Caco-2 (cell line): ENCODE measurements at regions not wholly inside any gene's neighbourhood (a gene's known extent, or its start where the extent isn't known, plus 50 kb on each side); places are given as distances from the start of the nearest gene placed in this dataset.

Experiments used
- BruUV-seq: library from RNA; stranded (reverse); fragments of 400-500 nt; replicated peaks from 2 replicates; lab custom pipeline; 2021; lab: Mats Ljungman, UMichigan
- CTCF ChIA-PET: fragments of 300-600 bp; sonication (Branson Sonifier 250); formaldehyde crosslinking; loops from one replicate; lab custom pipeline; 2022; ENCODE audit warnings: antibody characterized with exemption; lab: Charles Lee
- POLR2A ChIA-PET: fragments of 300-600 bp; sonication (Branson Sonifier 250); formaldehyde crosslinking; loops from one replicate; lab custom pipeline; 2022; ENCODE audit warnings: antibody characterized with exemption; lab: Charles Lee
- DNase-seq, 2 experiments: peaks; one replicate each; pipeline versions ENCODE4 v3.0.0 to v3.0.0-alpha.2; 2020 to 2022
- H3K27me3 ChIP-seq: replicated peaks from 2 replicates; pipeline ENCODE4 v1.6.0; 2011; ENCODE audit warnings: low read length; ENCODE audit not compliant: control insufficient read depth, insufficient read depth
- H3K36me3 ChIP-seq: 2 replicates; pipeline ENCODE4 v1.5.1; 2011; ENCODE audit warnings: low read length; ENCODE audit not compliant: control insufficient read depth, insufficient read depth
- H3K4me1 ChIP-seq: fragments of 250-450 bp; sonication (Bioruptor Pico); 2 replicates; pipeline ENCODE4 v1.5.1; 2020; ENCODE audit warnings: mild to moderate bottlenecking
- H3K4me3 ChIP-seq: 2 replicates; pipeline ENCODE4 v1.5.1; 2011; ENCODE audit warnings: low read depth, mild to moderate bottlenecking, control low read depth, low read length
- H3K9me3 ChIP-seq: fragments of 250-450 bp; sonication (Bioruptor Pico); 2 replicates; pipeline ENCODE4 v1.5.1; 2020; ENCODE audit warnings: mild to moderate bottlenecking, moderate library complexity
- H3K27ac Mint-ChIP-seq: one replicate; pipeline ENCODE4 v1.8.0; 2022; ENCODE audit warnings: mixed read lengths; ENCODE audit not compliant: unreplicated experiment
- H3K27me3 Mint-ChIP-seq: one replicate; pipeline ENCODE4 v1.8.0; 2022; ENCODE audit warnings: mixed read lengths; ENCODE audit not compliant: insufficient read depth, unreplicated experiment
- H3K36me3 Mint-ChIP-seq: one replicate; pipeline ENCODE4 v1.8.0; 2022; ENCODE audit warnings: mild to moderate bottlenecking, mixed read lengths; ENCODE audit not compliant: insufficient read depth, unreplicated experiment
- H3K4me1 Mint-ChIP-seq: one replicate; pipeline ENCODE4 v1.8.0; 2022; ENCODE audit warnings: low read depth, mixed read lengths; ENCODE audit not compliant: unreplicated experiment
- H3K4me3 Mint-ChIP-seq: one replicate; pipeline ENCODE4 v1.8.0; 2022; ENCODE audit warnings: mild to moderate bottlenecking, moderate library complexity, mixed read lengths; ENCODE audit not compliant: unreplicated experiment
- H3K9me3 Mint-ChIP-seq: one replicate; pipeline ENCODE4 v1.8.0; 2022; ENCODE audit warnings: mixed read lengths; ENCODE audit not compliant: unreplicated experiment
- CTCF ChIP-seq, 2 experiments: fragments of 200-600 bp in 1 of 2; IDR thresholded peaks; 1 replicate in 1 of 2; 2 replicates in 1 of 2; pipeline versions ENCODE4 v1.5.1 to v1.8.0; 2011 to 2022; ENCODE audit warnings: antibody characterized with exemption in 1 of 2, control low read depth in 1 of 2, inconsistent platforms in 1 of 2, low read depth in 1 of 2, low read length in 1 of 2, mild to moderate bottlenecking in 1 of 2, moderate library complexity in 1 of 2; ENCODE audit not compliant: insufficient read depth in 1 of 2, severe bottlenecking in 1 of 2, unreplicated experiment in 1 of 2
- intact Hi-C: fragments of 100-400 bp; cut with micrococcal nuclease; formaldehyde crosslinking; loops from one replicate; pipeline ENCODE4 v1.10.0; 2022; ENCODE audit not compliant: unreplicated experiment

- H3K4me3 Mint-ChIP-seq, result no peak overlapping the region
- H3K4me1 Mint-ChIP-seq, result peaks cover 1% of the 10 kb centered on the region
- POLR2A ChIA-PET, result no interaction called here
- H3K27ac Mint-ChIP-seq, result no peak overlapping the region
- CTCF ChIA-PET, result no interaction called here
- no peaks in the 10 kb centered on the region for H3K9me3 ChIP-seq
- no peaks in the 10 kb centered on the region for H3K27me3 Mint-ChIP-seq
- peaks cover 4% of the 10 kb centered on the region for H3K4me1 ChIP-seq
- BruUV-seq, result no TSS peak
- intact Hi-C loops, result no loop called here
- no peaks in the 10 kb centered on the region for H3K27me3 ChIP-seq
- no peaks in the 10 kb centered on the region for H3K36me3 ChIP-seq
- no peaks in the 10 kb centered on the region for H3K36me3 Mint-ChIP-seq
- H3K4me3 ChIP-seq, result no peak overlapping the region
- peaks cover 10% of the 10 kb centered on the region for H3K9me3 Mint-ChIP-seq
- no peak for DNase-seq
- no peak for TF ChIP-seq CTCF (IDR thresholded peaks at IDR 0.05; ENCODE audit: insufficient read depth in 1 of 2, low read depth in 1 of 2, low read length in 1 of 2, severe bottlenecking in 1 of 2, unreplicated experiment in 1 of 2)
Measured at GRCh38 chr6:87767478-87767877, 65.4 kb upstream of the AKIRIN2 start.

GRCh38 chr6:87766211-87766610 is 64.2 kb upstream of the AKIRIN2 start:
- DNase-seq, result no peak
- no peaks in the 10 kb centered on the region for H3K4me1 Mint-ChIP-seq
- Histone ChIP-seq H3K9me3 (no peaks in the 10 kb centered on the region), H3K4me3 (no peak overlapping the region), H3K27me3 (no peaks in the 10 kb centered on the region), H3K4me1 (no peaks in the 10 kb centered on the region), H3K36me3 (no peaks in the 10 kb centered on the region)
- CTCF ChIA-PET, result no interaction called here
- BruUV-seq, result no TSS peak
- no peaks in the 10 kb centered on the region for H3K36me3 Mint-ChIP-seq
- no peak overlapping the region for H3K4me3 Mint-ChIP-seq
- H3K27ac Mint-ChIP-seq, result no peak overlapping the region
- H3K9me3 Mint-ChIP-seq, result peaks cover 10% of the 10 kb centered on the region
- intact Hi-C loops, result no loop called here
- POLR2A ChIA-PET, result no interaction called here
- TF ChIP-seq CTCF (IDR thresholded peaks at IDR 0.05; ENCODE audit: insufficient read depth in 1 of 2, low read depth in 1 of 2, low read length in 1 of 2, severe bottlenecking in 1 of 2, unreplicated experiment in 1 of 2), result no peak
- no peaks in the 10 kb centered on the region for H3K27me3 Mint-ChIP-seq

GRCh38 chr6:87763901-87764300 is 61.9 kb upstream of the AKIRIN2 start:
- TF ChIP-seq CTCF (IDR thresholded peaks at IDR 0.05; ENCODE audit: insufficient read depth in 1 of 2, low read depth in 1 of 2, low read length in 1 of 2, severe bottlenecking in 1 of 2, unreplicated experiment in 1 of 2), result no peak
- CTCF ChIA-PET, result no interaction called here
- intact Hi-C loops, result no loop called here

More at GRCh38 chr6:87763901-87764300, 61.9 kb upstream of the AKIRIN2 start:
- POLR2A ChIA-PET, result no interaction called here
- DNase-seq, result no peak
- H3K36me3 Mint-ChIP-seq, result no peaks in the 10 kb centered on the region
- Histone ChIP-seq H3K4me3 (no peak overlapping the region), H3K4me1 (no peaks in the 10 kb centered on the region), H3K27me3 (no peaks in the 10 kb centered on the region), H3K9me3 (no peaks in the 10 kb centered on the region), H3K36me3 (no peaks in the 10 kb centered on the region)
- BruUV-seq, result no TSS peak
- H3K9me3 Mint-ChIP-seq, result peaks cover 10% of the 10 kb centered on the region
- no peaks in the 10 kb centered on the region for H3K4me1 Mint-ChIP-seq
- no peak overlapping the region for H3K27ac Mint-ChIP-seq
- no peak overlapping the region for H3K4me3 Mint-ChIP-seq
- H3K27me3 Mint-ChIP-seq, result no peaks in the 10 kb centered on the region
